ENCODE measurements at regions not wholly inside any gene's neighbourhood (a gene's known extent, or its start where the extent isn't known, plus 50 kb on each side); places are given as distances from the start of the nearest gene placed in this dataset.
A peak's percentile ranks its signal among the peaks of the same experiment; 100 is the strongest.
"Not testable (repeated sequence)": the region's sequence is repeated elsewhere in the genome, so short reads cannot be mapped to it uniquely, and the experiment has no call there.

DNA sequence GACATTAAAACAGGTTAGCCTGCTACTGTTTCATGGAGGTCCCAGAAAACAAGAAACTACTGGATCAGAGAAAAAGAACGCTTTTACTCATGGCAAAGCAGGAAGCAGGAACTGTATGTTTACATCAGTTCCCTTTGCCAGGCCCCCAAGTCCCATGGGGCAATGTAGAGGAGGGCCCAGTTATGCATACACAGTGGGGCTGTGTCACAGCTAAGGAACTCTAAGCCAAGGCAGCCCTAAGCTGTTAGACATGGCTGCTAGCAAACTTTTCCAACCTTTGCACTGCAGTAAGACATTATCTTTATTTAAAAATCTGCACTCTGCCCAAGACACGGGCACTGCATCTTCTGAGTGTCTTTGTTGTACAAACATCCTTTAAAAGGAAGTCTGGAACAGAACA, 975.8 kb downstream of the C4orf33 start:
- DNase-seq (ENCODE audit: low read depth), result no peak

DNA sequence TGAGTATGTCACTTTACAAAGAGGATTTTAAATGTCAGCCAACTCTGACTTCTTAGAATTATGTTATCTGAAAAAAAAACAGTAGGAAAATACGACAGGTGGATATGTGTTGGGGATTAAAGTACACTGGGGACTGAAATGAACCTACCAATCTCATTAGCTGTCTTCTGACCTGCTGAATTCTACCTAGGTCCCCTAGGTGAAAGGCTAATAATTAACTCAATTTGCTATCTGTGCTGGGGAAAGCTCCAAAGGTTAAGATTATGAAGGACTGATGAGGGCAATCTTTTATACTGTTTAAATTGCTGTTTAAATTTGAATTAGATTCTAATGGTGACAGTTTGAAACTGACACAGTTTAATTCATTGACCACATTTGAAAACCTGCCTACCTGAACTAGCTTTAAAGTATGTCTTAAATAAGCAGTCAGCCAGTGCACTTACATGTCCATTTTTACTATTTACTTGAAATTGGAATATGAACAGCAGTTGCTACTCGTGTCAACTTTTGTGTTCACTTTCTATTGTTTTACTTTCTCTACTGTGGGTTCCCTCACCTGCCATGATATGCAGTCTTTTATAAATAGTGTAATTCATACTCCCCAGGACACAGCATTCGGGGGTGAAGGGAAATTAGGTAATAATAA, 977.3 kb downstream of the C4orf33 start:
- DNase-seq (ENCODE audit: low read depth), result no peak

DNA sequence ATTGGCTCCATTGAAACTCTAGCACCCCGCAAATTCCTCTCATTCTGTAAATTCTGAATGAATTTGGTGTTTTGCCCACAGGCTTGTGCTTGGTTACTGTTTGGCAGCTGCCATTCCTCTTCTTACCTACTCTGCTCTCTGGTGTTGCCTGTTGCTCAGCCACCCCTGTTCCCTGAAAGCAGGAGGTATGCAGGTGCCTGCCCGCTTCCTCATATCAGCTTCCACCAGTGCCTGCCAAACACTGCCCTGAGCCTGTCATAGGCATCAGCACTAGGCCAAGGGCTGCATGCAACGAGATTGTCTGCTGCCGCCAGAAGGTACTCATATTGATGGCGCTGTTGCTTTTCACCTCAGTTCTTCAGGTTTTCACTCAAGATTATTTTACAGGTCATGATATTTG, 978.1 kb downstream of the C4orf33 start:
- no peak for DNase-seq (ENCODE audit: low read depth)

GRCh38 chr4:130077275-130077674, 981.3 kb downstream of the C4orf33 start:
- peak; percentile 17 for DNase-seq (ENCODE audit: low read depth)

DNA sequence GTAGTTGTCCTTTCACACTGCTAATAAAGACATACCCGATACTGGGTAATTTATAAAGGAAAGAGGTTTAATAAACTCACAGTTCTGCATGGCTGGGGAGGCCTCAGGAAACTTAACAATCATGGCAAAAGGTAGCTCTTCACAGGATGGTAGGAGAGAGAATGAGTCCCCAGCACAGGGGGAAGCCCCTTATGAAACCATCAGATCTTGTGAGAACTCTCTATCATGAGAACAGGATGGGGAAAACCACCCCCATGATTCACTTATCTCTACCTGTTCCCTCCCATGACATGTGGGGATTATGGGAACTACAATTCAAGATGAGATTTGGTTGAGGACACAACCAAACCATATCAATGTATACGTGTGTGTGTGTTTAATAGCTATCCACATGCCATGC, 983.1 kb downstream of the C4orf33 start:
- not testable (repeated sequence) for DNase-seq (ENCODE audit: low read depth)

DNA sequence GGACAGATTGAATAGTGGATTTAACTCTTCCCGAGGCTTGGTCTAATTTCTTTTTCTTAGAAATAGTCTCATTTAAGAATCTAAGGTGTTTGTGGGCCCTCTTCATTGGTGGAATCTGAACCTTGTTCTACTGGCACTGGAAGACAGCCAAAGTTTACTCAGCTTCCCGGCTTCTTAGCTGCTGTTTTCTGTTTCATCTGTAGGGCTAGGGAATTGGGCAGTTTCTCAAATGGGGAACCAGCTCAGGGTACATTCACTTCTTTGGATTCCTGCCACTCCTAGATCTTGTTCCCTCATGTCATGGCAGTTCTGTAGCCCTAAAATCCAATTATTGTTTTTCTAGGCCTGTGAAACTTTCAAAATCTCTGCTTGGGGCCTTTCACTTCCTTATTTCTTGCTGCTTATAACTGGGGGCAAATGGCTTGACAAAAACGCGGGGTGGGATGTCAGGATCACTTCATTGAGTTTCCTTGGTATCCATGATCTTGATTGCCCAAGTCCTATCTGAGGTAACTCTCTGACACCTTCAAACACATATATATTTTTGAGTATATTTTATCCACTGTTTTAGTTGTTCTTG, 985.0 kb downstream of the C4orf33 start:
- DNase-seq (ENCODE audit: low read depth), result no peak

DNA sequence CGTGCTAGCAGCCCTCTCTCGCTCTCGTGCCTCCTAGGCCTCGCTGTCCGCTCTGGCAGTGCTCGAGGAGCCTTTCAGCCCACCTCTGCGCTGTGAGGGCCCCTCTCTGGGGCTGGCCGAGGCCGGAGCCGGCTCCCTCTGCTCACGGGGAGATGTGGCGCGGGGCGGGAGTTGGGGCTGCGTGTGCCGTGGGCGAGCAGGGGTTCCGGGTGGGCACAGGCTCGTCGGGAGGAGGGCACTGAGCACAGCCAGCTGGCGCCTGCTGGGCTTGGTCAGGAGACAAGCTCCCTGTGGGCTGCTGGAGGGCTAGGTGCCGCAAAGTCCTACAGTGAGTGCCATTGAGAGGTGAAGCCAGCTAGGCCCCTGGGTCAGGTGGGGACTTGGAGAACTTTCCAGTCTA, 994.5 kb downstream of the C4orf33 start:
- DNase-seq (ENCODE audit: low read depth), result no peak

GRCh38 chr4:130092187-130093015, 996.4 kb downstream of the C4orf33 start:
- no peak for DNase-seq (ENCODE audit: low read depth)

DNA sequence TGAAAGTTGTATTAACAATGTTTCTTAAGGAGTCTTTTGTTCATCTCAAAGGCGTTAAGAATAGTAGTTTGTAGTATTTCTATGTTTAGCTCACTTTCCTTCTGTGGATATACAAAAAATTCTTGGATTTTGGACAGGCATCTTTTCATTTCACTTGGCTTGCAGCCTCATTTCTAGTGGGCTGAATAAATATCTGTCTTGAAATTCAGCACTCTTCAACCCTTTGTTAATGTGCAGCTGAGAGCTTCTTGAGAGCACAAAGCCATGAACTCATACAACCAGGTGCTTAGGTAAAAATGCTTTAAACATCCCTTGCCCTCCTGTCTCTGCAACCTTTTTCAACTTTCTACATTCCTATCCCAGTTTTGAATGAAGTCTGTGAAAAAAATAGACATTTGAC, 1003.2 kb downstream of the C4orf33 start:
- no peak for DNase-seq (ENCODE audit: low read depth)

- no peak for DNase-seq (ENCODE audit: low read depth)
These were observed 1014.2 kb downstream of the C4orf33 start for GRCh38 chr4:130110189-130110588.

- no peak for DNase-seq (ENCODE audit: low read depth)
These were observed 1014.8 kb downstream of the C4orf33 start for GRCh38 chr4:130110770-130111169.

GRCh38 chr4:130124066-130124465, 1028.1 kb downstream of the C4orf33 start:
- DNase-seq (ENCODE audit: low read depth), result no peak

DNA sequence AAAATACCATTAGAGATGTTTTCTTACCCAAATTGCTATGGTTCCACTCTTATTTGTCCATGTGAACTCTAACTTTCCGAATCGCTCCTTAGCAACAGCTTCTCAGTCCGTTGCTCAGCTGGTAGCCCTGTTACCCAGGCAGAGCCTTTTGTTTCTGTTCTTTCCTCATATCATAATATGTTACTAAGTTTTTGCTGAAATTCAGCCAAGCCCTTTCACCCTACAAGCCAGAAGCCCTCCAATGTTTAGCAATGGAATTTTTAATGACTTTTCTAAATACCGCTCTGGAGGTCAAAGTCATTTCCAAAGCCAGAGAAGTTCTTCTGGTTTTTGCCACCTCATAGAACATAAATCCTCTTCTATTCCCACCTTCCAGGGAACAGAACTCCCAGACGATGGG, 1029.5 kb downstream of the C4orf33 start:
- no peak for DNase-seq (ENCODE audit: low read depth)

GRCh38 chr4:130127297-130127696, 1031.3 kb downstream of the C4orf33 start:
- no peak for DNase-seq (ENCODE audit: low read depth)

DNA sequence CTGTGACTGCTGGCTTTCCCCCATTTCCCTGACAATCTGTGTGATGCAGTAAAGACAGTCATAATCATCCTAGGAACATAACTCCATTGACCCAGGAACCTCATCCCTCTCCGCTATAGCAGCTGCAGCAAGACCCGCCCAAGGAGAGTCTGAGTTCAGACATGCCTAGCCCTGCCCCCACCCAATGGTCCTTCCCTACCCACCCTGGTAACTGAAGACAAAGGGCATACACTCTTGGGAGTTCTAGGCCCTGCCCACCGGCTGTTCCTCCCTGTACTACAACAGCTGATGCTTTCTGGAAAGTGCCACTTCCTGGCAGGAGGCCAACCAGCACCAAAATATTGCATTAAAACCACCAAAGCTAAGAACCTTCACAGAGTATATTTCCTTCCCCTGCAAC, 1035.6 kb downstream of the C4orf33 start:
- DNase-seq (ENCODE audit: low read depth), result no peak

DNA sequence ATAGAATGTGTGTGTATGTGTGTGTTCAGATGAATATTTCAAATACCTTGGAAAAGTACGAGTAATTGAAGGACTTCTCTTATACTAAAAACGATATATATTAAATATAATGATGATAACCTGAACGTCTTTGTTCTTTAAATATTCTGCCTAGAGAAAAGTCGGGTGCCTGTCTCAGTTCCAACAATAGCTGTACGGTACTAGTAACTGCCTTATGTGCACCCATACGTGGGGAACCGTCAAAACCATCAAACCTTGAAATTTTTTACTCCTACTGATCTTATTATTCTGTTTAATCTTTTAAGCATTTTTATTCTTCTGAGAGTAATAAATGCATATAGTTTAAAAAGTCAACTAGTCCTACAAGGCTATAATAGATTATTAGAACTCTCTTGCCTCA, 1045.7 kb downstream of the C4orf33 start:
- no peak for DNase-seq (ENCODE audit: low read depth)

DNA sequence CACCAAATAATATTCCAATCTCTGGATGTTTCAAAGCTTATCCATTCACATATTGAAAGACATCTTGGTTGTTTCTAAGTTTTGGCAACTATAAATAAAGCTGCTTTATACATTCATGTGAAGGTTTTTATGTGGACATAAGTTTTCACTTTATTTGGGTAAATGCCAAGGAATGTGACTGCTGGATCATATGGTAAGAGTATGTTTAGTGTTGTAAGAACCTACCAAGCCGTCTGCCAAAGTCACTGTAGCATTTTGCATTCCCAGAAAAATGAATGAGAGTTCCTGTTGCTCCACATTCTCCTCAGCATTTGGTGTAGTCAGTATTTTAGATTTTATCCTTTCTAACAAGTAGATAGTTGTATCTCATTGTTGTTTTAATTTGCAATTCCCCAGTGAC, 1047.7 kb downstream of the C4orf33 start:
- DNase-seq (ENCODE audit: low read depth), result no peak

- no peak for DNase-seq (ENCODE audit: low read depth)
These were observed 1050.8 kb downstream of the C4orf33 start for GRCh38 chr4:130146773-130147172.

- no peak for DNase-seq (ENCODE audit: low read depth)
These were observed 1051.7 kb downstream of the C4orf33 start for GRCh38 chr4:130147641-130148040.

- DNase-seq (ENCODE audit: low read depth), result no peak
These were observed 1058.9 kb downstream of the C4orf33 start for GRCh38 chr4:130154901-130155300.

GRCh38 chr4:130163701-130164100, 1067.7 kb downstream of the C4orf33 start:
- no peak for DNase-seq (ENCODE audit: low read depth)

GRCh38 chr4:130165381-130165780, 1069.4 kb downstream of the C4orf33 start:
- DNase-seq (ENCODE audit: low read depth), result no peak

DNA sequence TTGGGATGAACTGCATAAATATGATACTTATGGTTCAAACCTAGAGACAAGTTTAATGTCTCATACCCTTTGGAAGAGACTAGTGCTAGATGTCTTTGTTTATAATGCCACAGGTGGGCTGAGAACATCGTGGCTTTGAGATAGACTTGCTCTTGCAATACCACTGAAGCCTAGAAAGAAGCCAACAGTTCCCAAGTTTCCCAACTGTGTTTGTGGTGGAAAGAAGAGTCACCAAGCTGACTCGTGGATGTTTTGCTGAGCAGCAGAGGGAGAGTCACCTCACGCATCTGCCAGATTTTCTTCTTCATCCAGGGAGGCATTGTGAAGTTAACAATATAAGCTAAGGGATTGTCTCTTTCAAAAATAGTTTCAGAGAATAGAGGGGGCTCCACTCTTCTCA, 1076.2 kb downstream of the C4orf33 start:
- DNase-seq (ENCODE audit: low read depth), result peak; percentile 6

Measured in GM04504 (cell line).